OCI-LY7 (cell line): ENCODE measurements at regions not wholly inside any gene's neighbourhood (a gene's known extent, or its start where the extent isn't known, plus 50 kb on each side); places are given as distances from the start of the nearest gene placed in this dataset.

Experiments used
- EZH2phosphoT487 ChIP-seq: fragments of 200-600 bp; sonication (generic); IDR thresholded peaks from 2 replicates; pipeline ENCODE4 v1.6.1; 2018; ENCODE audit warnings: low read depth, borderline replicate concordance, mild to moderate bottlenecking, mixed run types, antibody characterized with exemption, low read length, moderate library complexity, mixed read lengths
- TF ChIP-seq, protein P1 (sequence below): fragments of 200-600 bp; sonication (generic); conservative IDR thresholded peaks from 2 replicates; pipeline ENCODE4 v1.5.1; 2014; ENCODE audit warnings: mild to moderate bottlenecking, antibody characterized with exemption, low read length, moderate library complexity, mixed read lengths

DNA sequence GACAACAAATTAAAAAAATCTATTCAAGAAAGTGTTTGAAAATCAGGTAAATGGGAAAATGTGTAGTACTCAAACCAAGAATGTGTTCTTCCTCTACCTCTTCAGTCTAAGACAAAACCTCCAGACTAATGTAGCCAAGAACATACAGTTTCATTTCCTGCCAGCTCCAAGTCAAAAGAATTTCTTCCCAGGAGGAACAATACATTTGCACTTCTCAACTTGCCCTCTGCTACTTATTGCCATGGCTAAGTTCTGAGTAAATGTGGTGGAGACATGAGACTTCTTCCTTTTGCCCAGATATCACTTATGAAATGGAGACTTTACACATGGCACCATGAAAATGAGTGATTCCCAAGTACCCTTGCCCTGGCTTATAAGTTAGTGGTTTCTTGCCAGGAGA is 2112.2 kb upstream of the C9orf72 start:
- TF ChIP-seq, protein P1, sequence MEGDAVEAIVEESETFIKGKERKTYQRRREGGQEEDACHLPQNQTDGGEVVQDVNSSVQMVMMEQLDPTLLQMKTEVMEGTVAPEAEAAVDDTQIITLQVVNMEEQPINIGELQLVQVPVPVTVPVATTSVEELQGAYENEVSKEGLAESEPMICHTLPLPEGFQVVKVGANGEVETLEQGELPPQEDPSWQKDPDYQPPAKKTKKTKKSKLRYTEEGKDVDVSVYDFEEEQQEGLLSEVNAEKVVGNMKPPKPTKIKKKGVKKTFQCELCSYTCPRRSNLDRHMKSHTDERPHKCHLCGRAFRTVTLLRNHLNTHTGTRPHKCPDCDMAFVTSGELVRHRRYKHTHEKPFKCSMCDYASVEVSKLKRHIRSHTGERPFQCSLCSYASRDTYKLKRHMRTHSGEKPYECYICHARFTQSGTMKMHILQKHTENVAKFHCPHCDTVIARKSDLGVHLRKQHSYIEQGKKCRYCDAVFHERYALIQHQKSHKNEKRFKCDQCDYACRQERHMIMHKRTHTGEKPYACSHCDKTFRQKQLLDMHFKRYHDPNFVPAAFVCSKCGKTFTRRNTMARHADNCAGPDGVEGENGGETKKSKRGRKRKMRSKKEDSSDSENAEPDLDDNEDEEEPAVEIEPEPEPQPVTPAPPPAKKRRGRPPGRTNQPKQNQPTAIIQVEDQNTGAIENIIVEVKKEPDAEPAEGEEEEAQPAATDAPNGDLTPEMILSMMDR = no peak
- TF ChIP-seq EZH2phosphoT487 = no peak
